CD14-positive monocyte (primary cell): ENCODE measurements at regions not wholly inside any gene's neighbourhood (a gene's known extent, or its start where the extent isn't known, plus 50 kb on each side); places are given as distances from the start of the nearest gene placed in this dataset.
A peak's percentile ranks its signal among the peaks of the same experiment; 100 is the strongest.

Experiments
- DNase-seq, 3 donors: peaks; one replicate each; pipeline ENCODE4 v3.0.0-alpha.2; 2011 to 2022
- H2AFZ ChIP-seq: 2 replicates; pipeline ENCODE4 v1.6.0; 2012; ENCODE audit warnings: mild to moderate bottlenecking, low read depth, low read length, inconsistent platforms; ENCODE audit not compliant: insufficient read depth, poor library complexity, severe bottlenecking
- H3K27ac ChIP-seq, 2 donors: 1 replicate in 1 of 2; 2 replicates in 1 of 2; pipeline ENCODE4 v1.5.1; 2012 to 2013; ENCODE audit warnings: low read length in 2 of 2, control low read depth in 1 of 2, inconsistent platforms in 1 of 2, low read depth in 1 of 2, mild to moderate bottlenecking in 1 of 2
- H3K27me3 ChIP-seq, 2 donors: one replicate each; pipeline versions ENCODE4 v1.6.0 to v1.6.1; 2011 to 2013; ENCODE audit warnings: low read length in 2 of 2; ENCODE audit not compliant: control insufficient read depth in 2 of 2, insufficient read depth in 2 of 2
- H3K36me3 ChIP-seq, 2 donors: replicated peaks in 1 of 2; 1 replicate in 1 of 2; 2 replicates in 1 of 2; pipeline versions ENCODE4 v1.5.1 to v1.6.1; 2012 to 2013; ENCODE audit warnings: low read length in 2 of 2, control low read depth in 1 of 2, inconsistent platforms in 1 of 2, mild to moderate bottlenecking in 1 of 2; ENCODE audit not compliant: insufficient read depth in 2 of 2, control insufficient read depth in 1 of 2
- H3K4me1 ChIP-seq, 2 donors: 1 replicate in 1 of 2; 2 replicates in 1 of 2; pipeline versions ENCODE4 v1.5.1 to v1.6.1; 2012 to 2013; ENCODE audit warnings: low read length in 2 of 2, control low read depth in 1 of 2, inconsistent platforms in 1 of 2, mild to moderate bottlenecking in 1 of 2, moderate library complexity in 1 of 2; ENCODE audit not compliant: insufficient read depth in 2 of 2, control insufficient read depth in 1 of 2
- H3K4me2 ChIP-seq: replicated peaks from 2 replicates; pipeline ENCODE3; 2012; ENCODE audit warnings: low read length, moderate library complexity, mild to moderate bottlenecking; ENCODE audit not compliant: poor library complexity, severe bottlenecking; ENCODE audit errors: extremely low read depth
- H3K4me3 ChIP-seq, 3 experiments: fragments of 200-600 bp in 1 of 3; sonication (generic) in 1 of 3; replicated peaks in 1 of 3; 1 replicate in 2 of 3; 2 replicates in 1 of 3; pipeline ENCODE4 v1.5.1; 2011 to 2013; ENCODE audit warnings: low read length in 3 of 3, mild to moderate bottlenecking in 3 of 3, control low read depth in 2 of 3, low read depth in 2 of 3, inconsistent platforms in 1 of 3, moderate library complexity in 1 of 3
- H3K79me2 ChIP-seq: 2 replicates; pipeline ENCODE4 v1.6.0; 2012; ENCODE audit warnings: mild to moderate bottlenecking, control low read depth, inconsistent platforms, low read length, moderate library complexity; ENCODE audit not compliant: insufficient read depth
- H3K9ac ChIP-seq: 2 replicates; pipeline ENCODE4 v1.6.0; 2017; ENCODE audit warnings: low read length, mild to moderate bottlenecking; ENCODE audit not compliant: insufficient read depth, poor library complexity, severe bottlenecking
- H3K9me3 ChIP-seq, 2 donors: replicated peaks in 1 of 2; 1 replicate in 1 of 2; 2 replicates in 1 of 2; pipeline versions ENCODE4 v1.5.1 to v1.6.1; 2012 to 2013; ENCODE audit warnings: low read length in 2 of 2, control low read depth in 1 of 2; ENCODE audit not compliant: control insufficient read depth in 1 of 2, insufficient read depth in 1 of 2
- H4K20me1 ChIP-seq: 2 replicates; pipeline ENCODE4 v1.6.0; 2012; ENCODE audit warnings: mild to moderate bottlenecking, low read length, control low read depth, moderate library complexity; ENCODE audit not compliant: insufficient read depth
- H3K27ac Mint-ChIP-seq, 7 donors: one replicate each; pipeline ENCODE4 v1.8.0; 2020; ENCODE audit warnings: mild to moderate bottlenecking in 7 of 7, mixed read lengths in 7 of 7, moderate library complexity in 6 of 7, inconsistent platforms in 2 of 7
- H3K27me3 Mint-ChIP-seq, 3 donors: one replicate each; pipeline ENCODE4 v1.8.0; 2021 to 2022; ENCODE audit warnings: low read depth in 3 of 3, mild to moderate bottlenecking in 3 of 3, mixed read lengths in 3 of 3, moderate library complexity in 3 of 3, inconsistent platforms in 1 of 3
- H3K36me3 Mint-ChIP-seq, 2 donors: one replicate each; pipeline ENCODE4 v1.8.0; 2020; ENCODE audit warnings: mixed read lengths in 2 of 2, inconsistent platforms in 1 of 2, mild to moderate bottlenecking in 1 of 2
- H3K4me1 Mint-ChIP-seq: one replicate; pipeline ENCODE4 v1.8.0; 2020; ENCODE audit warnings: mild to moderate bottlenecking, mixed read lengths
- H3K4me3 Mint-ChIP-seq, 2 donors: one replicate each; pipeline ENCODE4 v1.8.0; 2020; ENCODE audit warnings: mild to moderate bottlenecking in 2 of 2, mixed read lengths in 2 of 2, moderate library complexity in 1 of 2
- H3K9me3 Mint-ChIP-seq, 7 donors: one replicate each; pipeline ENCODE4 v1.8.0; 2020 to 2022; ENCODE audit warnings: mixed read lengths in 7 of 7, mild to moderate bottlenecking in 6 of 7, moderate library complexity in 6 of 7, inconsistent platforms in 2 of 7
- WGBS: methylation state at CpG from one replicate; pipeline ENCODE4 v1.1.5; 2013; ENCODE audit warnings: missing lambda C conversion rate; ENCODE audit not compliant: insufficient coverage; 5-methylcytosine and 5-hydroxymethylcytosine counted together
- intact Hi-C, 2 donors: fragments of 100-400 bp; cut with micrococcal nuclease; formaldehyde crosslinking; loops; one replicate each; pipeline versions ENCODE4 v1.15.0 to v1.15.1; 2023
- TF ChIP-seq, protein P1 (sequence below): fragments of 200-600 bp; IDR thresholded peaks from one replicate; pipeline ENCODE4 v1.8.0; 2022; ENCODE audit warnings: antibody characterized with exemption, mild to moderate bottlenecking

DNA sequence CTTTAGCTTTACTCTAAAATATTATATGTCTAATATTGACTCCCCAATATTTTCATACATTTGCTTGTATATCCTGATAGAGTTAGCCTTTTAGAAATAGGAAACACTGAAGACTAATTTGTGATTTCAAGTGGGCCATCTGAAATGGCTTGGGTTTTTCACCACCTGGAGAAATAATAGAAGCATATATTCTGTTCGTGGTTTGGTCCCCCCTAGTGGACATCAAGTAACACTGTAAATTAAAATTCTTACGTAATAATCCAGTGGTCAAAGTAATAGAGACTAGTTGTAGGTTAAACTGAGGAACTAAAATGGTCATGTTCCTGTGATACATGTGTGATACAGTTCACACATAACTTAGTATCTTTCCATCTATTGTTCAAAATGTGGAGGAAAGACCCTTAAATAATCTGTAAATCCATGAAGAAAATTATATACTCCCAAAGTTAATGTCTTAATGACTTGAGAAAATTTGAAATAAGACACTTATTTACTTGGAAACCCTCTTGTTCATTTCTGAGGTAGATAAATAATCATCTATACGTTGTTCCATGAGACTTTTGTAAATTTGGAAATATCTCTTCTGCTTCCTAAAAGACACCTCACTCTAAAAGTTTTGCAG lies 79.8 kb upstream of the SMARCAD1 start:
- Histone ChIP-seq H2AFZ (no peak overlapping the region), H3K79me2 (no peaks in the 10 kb centered on the region), H3K9me3 (no peaks in the 10 kb centered on the region), H3K27ac (no peak overlapping the region), H3K4me3 (no peak overlapping the region), H3K4me2 (no peak overlapping the region), H3K9ac (no peak overlapping the region), H3K27me3 (no peaks in the 10 kb centered on the region), H3K4me1 (no peaks in the 10 kb centered on the region), H4K20me1 (no peaks in the 10 kb centered on the region), H3K36me3 (no peaks in the 10 kb centered on the region)
- peaks cover 0 to 2% (median 2%) of the 10 kb centered on the region in 3 donors for H3K27me3 Mint-ChIP-seq
- no peak overlapping the region for H3K4me3 Mint-ChIP-seq
- WGBS = no CpG with 5 or more reads among the region's 3 CpGs
- no peaks in the 10 kb centered on the region for H3K36me3 Mint-ChIP-seq
- H3K9me3 Mint-ChIP-seq = peaks cover 0 to 3% (median 0%) of the 10 kb centered on the region in 7 donors
- intact Hi-C loops = no loop called here
- H3K4me1 Mint-ChIP-seq = no peaks in the 10 kb centered on the region
- no peak overlapping the region for H3K27ac Mint-ChIP-seq
- no peak for DNase-seq
- TF ChIP-seq, protein P1, sequence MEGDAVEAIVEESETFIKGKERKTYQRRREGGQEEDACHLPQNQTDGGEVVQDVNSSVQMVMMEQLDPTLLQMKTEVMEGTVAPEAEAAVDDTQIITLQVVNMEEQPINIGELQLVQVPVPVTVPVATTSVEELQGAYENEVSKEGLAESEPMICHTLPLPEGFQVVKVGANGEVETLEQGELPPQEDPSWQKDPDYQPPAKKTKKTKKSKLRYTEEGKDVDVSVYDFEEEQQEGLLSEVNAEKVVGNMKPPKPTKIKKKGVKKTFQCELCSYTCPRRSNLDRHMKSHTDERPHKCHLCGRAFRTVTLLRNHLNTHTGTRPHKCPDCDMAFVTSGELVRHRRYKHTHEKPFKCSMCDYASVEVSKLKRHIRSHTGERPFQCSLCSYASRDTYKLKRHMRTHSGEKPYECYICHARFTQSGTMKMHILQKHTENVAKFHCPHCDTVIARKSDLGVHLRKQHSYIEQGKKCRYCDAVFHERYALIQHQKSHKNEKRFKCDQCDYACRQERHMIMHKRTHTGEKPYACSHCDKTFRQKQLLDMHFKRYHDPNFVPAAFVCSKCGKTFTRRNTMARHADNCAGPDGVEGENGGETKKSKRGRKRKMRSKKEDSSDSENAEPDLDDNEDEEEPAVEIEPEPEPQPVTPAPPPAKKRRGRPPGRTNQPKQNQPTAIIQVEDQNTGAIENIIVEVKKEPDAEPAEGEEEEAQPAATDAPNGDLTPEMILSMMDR = peak; percentile 59

DNA sequence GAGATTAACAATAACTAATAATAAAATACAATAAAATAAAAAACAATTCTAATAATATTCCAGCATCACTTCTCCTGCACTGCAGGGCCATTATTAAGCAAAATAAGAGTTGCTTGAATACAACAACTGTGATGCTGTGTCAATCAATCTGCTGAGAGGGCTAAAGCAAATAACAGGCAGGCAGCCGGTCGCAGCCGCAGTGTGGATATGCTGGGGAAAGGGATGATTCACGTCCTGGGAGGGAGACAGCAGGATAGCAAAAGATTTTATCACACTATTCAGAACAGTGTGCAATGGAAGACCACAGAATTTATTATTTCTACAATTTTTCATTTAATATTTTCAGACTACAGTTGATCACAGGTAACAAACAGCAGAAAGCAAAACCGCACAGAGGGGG lies 76.5 kb upstream of the SMARCAD1 start:
- no peak overlapping the region for H3K27ac ChIP-seq
- H3K4me1 ChIP-seq = no peaks in the 10 kb centered on the region
- intact Hi-C loops = no loop called here
- WGBS = no CpG with 5 or more reads among the region's 5 CpGs
- Mint-ChIP-seq H3K9me3 (peaks cover 0 to 4% (median 0%) of the 10 kb centered on the region in 7 donors), H3K4me1 (no peaks in the 10 kb centered on the region), H3K36me3 (no peaks in the 10 kb centered on the region), H3K27ac (no peak overlapping the region), H3K4me3 (no peak overlapping the region), H3K27me3 (peaks cover 0 to 5% (median 0%) of the 10 kb centered on the region in 3 donors)
- H2AFZ ChIP-seq = no peak overlapping the region
- no peak for DNase-seq
- H3K79me2 ChIP-seq = no peaks in the 10 kb centered on the region
- no peaks in the 10 kb centered on the region for H3K36me3 ChIP-seq
- no peaks in the 10 kb centered on the region for H3K27me3 ChIP-seq
- H3K9ac ChIP-seq = no peak overlapping the region
- no peak overlapping the region for H3K4me2 ChIP-seq
- no peaks in the 10 kb centered on the region for H3K9me3 ChIP-seq
- no peak overlapping the region for H3K4me3 ChIP-seq
- TF ChIP-seq, protein P1 = no peak
- no peaks in the 10 kb centered on the region for H4K20me1 ChIP-seq
